Testis (tissue), 2 donors: ENCODE measurements at regions not wholly inside any gene's neighbourhood (a gene's known extent, or its start where the extent isn't known, plus 50 kb on each side); places are given as distances from the start of the nearest gene placed in this dataset.

Experiments used
- CTCF ChIP-seq, 3 experiments: fragments of 450-650 bp in 2 of 3; fragments of 200-600 bp in 1 of 3; sonication (generic) in 1 of 3; IDR thresholded peaks; one replicate each; pipeline ENCODE4 v1.5.1; 2016 to 2019; ENCODE audit warnings: antibody characterized with exemption in 3 of 3, mild to moderate bottlenecking in 2 of 3, moderate library complexity in 1 of 3
- POLR2A ChIP-seq: fragments of 450-650 bp; IDR thresholded peaks from one replicate; pipeline ENCODE4 v1.6.1; 2017; ENCODE audit warnings: antibody characterized with exemption, mild to moderate bottlenecking, moderate library complexity

GRCh38 chrX:116749943-116750342 lies 287.2 kb upstream of the CT83 start:
- TF ChIP-seq CTCF (IDR thresholded peaks at IDR 0.05), result no peak
- no peak for TF ChIP-seq POLR2A
